CD4-positive, alpha-beta T cell treated with Interleukin-10 for 1 hour (primary cell): ENCODE measurements at regions not wholly inside any gene's neighbourhood (a gene's known extent, or its start where the extent isn't known, plus 50 kb on each side); places are given as distances from the start of the nearest gene placed in this dataset.
A peak's percentile ranks its signal among the peaks of the same experiment; 100 is the strongest.
"Not testable (repeated sequence)": the region's sequence is repeated elsewhere in the genome, so short reads cannot be mapped to it uniquely, and the experiment has no call there.

ENCODE experiments used
- DNase-seq: peaks from one replicate; pipeline ENCODE4 v3.0.0-alpha.2; 2020

DNA sequence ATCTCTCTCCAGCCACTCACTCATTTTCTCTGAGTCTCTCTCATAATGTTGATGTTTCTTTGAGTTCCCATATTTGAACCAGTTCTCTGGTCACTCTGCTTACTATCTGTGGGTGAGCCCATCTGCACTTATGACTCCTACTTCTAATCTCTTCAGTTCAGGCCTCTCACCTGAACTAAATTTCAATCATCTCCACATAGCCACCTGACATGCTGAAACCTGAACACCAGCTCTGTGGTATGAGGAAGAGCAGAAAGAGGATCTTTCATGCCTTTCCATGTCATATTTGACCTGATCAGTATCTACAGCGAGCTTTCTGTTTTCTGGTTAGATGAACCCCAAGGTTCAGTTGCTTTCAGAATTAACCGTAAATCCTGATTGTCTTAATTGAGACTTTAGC is 122.2 kb upstream of the ESX1 start:
- no peak for DNase-seq

DNA sequence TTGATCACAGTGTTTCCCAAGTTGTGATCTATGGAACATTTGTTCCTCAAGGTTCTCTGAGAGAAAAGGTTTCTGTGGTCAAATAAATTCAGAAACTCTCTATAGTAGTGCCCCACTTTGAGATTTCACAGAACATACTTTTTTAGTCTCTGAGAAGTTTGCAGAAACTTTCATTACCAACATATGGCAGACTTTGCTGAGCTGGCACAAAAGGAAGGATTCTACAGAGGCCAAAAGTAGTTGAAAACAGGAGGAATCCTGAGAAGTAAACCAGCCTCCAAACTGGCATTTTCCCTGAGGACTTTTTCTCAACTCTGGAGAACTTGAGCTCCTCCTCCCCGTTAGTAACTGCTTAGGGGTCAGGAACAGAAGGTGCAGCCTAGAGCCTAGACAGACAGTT is 117.8 kb upstream of the ESX1 start:
- no peak for DNase-seq

DNA sequence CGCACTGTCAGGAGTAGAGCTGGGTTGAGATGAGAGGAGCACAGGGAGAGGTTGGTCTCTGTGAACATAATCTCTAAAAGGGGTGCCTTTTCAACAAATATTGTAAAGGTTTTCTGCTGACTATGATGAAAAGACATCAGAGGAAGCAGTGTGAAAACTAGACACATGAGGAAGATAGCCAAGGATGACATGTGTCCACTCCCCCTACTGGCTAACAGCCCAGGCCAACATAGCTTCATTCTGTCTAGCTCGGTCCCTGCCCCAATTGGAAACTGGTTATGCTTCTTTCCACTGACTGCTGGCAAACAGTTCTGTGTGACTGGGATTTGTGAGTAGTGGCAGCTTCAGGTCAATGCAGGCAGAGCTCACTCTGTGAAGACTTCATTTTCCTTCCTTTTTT is 115.4 kb upstream of the ESX1 start:
- no peak for DNase-seq

DNA sequence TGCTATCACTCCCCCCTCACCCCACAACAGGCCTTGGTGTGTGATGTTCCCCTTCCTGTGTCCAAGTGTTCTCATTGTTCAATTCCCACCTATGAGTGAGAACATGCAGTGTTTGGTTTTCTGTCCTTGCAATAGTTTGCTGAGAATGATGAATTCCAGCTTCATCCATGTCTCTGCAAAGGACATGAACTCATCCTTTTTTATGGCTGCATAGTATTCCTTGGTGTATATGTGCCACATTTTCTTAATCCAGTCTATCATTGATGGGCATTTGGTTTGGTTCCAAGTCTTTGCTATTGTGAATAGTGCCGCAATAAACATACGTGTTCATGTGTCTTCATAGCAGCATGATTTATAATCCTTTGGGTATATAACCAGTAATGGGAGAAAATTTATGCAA is 106.0 kb upstream of the ESX1 start:
- not testable (repeated sequence) for DNase-seq

DNA sequence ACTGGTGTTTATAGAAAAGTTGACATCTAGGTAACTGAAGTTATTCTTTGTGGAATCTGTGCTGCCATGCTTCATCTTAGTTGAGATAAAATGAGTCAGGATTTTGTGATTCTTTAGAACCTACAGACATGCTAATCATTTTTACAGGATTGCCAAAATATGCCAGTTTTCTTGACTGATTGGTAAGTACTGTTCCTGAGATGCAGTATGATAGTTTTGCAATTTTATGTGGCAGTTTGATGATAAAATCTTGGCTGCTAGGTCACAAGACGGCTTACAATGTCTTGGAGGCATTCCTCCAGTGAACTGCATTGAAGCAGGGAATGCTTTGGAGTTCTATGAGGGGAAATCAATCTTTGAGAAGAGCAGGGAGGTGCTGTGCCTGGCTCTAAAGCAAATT is 104.4 kb upstream of the ESX1 start:
- no peak for DNase-seq

DNA sequence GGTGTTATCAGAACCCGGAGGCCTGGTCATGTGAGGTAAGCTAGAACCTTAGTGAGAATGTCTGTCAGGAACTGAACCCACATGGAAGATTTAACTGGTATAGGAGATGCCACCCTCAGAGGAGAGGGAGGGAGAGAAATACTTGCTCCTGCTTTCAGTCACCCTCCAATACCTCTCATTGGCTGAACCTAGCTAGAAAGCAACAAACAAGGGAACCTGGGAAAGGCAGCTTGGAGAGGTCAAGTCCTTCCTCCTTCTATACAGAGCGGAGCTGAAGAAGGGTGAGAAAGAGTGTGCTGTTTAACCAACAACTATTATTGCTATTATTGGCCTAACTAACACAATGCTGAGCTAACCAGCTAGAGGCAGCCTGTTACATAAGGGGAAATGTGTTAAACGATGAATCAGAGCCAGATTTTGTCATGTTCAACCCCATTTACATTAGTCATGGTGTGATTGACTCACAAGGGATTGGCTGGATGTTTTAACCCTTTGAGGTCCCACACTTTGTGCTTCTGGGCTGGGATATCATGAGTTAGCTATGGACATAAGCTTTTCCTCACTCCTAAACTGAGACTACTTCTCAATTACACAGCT is 96.5 kb upstream of the ESX1 start:
- DNase-seq: no peak

DNA sequence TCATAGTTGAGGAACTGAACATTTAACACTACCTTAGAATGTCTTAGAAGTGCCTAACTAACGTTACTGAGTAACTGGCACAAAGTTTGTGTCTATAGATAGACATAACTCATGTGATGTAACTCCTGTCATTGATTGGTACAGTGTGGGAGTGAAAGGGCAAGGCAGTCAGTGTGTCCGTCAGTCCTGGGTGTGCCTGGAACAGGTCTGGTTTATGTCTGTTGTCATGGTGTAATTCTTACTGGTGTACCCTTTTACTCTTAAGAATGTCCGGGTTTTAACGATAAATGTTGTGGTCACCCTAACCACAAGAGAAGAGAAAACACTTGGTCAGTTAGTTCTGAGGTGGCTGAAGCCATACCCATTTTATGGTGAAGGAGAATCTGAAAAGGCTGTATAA is 93.1 kb upstream of the ESX1 start:
- no peak for DNase-seq

DNA sequence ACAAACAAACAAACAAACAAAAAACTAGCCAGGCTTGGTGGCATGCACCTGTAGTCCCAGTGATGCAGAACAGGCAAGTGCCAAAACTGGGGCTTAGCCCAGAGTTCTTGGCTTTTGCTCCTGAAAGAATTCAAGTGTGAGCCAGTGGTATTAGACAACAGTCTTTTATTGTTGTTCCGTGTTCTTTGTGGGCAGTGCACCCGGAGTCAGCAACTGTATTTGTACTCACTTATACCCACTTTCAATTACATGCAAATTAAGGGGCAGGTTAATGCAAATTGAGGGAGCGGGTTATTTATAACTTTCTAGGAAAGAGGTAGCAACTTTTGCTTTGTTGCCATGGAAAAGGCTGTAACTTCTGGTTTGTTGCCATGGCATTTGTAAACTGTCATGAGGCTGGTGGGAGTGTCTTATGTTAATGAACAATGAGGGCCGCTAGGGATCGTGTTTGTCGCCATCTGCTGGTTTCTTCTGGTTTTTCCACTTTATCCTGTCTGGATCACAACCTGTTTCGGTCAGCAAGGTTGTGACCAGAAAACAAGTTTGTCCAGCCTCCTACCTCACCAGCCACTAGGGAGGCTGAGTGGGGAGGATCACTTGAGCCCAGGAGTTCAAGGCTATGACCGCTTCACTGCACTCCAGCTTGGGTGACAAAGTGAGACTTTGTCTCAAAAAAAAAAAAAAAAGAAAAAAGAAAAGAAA is 88.8 kb upstream of the ESX1 start:
- DNase-seq: peak; percentile 37

DNA sequence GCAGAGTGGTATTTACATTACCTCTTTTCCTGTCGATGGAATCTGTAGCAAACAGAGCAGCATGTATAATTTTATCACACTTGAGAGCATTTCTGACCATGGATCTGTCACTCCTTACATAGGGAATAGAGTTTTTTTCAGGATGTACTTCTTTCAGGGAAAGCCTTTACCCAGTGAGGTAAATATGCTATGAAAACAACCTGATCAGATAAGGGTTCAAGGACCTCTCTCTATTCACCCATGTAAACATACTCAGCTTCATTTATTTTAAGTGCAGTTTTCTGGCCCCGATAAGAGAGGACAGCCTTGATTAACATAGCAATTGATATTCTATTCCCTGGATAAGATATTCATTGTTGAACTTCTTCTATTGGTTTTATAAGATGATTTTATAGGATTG is 87.3 kb upstream of the ESX1 start:
- DNase-seq: no peak

DNA sequence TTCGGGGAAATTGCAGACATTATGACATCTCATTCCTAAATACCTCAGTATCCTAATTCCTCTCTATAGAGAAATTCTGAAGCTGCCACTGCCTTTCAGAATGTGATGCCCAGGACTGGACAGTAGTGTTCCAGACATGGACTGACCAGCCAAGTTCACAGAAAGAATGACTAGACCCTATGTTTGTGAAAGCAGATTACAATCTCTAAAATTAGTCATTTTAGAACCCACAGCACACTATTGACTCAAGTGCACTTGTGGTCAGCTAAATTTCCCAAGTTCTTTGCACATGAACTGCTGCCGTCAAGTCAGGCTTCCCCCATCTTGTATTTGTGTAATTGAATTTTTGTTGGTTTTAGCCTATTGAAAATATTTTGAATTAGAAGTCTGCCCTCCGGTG is 81.0 kb upstream of the ESX1 start:
- no peak for DNase-seq

DNA sequence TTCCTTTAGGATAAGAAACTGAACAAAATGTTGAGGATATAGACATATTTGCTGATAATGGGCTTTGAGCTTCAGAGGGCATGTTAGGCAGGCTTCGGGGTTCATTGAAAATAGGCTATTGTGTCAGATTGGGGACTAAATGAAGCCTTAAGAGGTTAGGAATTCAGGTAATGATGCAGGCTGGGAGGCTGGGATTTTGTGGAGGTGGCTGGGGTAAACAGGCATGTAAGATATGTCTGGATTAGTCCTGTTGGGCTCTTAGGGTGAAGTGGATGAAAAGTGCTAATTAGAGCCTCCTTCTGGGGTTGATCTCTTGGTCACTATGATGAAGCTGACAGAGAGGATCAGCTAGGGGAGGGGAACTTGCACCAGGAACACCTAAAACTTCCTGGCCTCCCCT is 80.2 kb upstream of the ESX1 start:
- DNase-seq: no peak

DNA sequence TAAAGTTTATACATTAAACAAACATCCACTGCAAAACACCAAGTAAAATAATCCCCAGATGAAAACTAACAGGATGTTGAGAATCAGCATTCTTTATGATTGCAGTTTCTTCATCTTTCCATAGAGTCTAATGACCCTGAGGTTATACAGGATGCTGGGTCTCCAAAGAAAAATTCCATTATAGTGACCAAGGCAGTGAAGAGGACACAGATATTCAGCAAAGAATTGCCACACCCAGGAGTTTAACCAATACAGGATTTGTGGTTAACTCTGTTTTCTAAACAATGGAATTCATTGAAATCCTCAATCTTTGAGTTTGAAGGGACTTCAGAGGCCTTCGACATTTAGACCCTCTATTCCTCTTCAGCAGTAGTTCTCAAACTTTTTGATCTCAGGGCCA is 76.2 kb upstream of the ESX1 start:
- DNase-seq: no peak

DNA sequence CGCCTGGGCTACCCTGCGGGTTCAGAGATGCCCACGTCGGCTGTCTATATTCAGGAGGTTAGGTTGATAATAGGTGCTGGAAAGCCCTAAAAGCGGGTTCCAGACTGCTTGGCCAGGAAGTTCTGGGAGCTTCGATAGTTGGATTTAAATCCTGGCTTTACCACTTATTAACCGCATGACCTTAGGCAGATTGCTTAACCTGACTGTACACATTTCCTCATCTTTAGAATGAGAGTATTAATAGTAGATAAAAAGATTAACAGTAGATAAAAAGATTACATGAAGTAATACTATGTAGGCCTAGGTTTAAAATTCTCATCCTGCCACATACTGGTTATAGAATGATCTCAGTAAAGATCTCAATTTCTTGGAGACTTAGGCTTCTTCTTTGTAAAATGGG is 75.0 kb upstream of the ESX1 start:
- no peak for DNase-seq

DNA sequence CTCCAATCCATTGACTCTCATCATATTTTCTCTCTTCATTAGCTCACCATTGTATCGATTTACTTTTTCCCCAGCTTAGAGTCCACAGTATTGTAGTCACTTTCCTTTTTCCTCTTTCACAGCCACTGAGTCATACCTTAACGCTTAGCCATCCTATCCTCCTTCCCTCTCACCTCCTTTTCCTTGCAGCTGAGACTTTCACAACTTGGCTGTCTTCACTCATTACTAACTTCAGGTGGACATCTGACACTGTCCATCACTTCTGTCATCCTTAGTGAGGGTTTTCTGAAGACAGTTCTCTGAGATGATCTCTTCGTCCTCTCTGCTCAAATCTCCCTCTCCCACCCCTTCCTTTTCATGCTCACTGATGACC is 70.5 kb upstream of the ESX1 start:
- no peak for DNase-seq

DNA sequence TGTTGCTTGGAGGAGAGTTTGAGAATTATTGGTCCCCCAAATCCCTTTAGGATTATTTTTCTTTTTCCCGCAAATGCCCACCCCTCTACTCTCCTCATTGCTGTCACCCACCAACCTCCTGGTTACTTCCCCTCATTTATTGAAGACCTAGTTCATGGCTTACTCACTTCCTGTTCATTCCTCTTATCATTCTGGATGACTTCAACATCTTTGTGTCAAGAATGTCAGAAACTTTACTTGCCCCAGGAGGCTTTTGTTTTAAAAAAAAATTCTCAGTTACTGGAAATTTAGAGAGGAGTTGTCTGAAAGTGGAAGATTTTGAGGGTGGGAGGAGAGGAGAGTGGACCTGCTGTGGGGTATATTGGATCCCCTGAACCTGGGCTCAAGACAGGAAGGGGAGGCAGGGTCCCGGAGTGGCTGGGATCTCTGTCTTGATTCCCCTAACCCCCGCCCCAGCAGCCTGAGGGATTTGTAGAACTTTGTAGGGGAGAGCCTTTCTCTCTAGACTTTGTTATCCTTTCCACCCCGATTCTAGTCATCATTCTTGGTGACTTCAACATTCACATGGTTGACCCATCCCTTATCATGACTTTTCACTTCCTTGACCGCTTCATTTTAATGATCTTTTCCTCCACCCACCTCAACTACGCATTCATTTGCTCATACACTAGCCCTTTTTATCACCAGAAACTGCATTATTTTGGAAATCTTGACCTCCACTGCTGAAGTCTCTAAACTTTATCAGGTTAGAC is 69.9 kb upstream of the ESX1 start:
- DNase-seq: no peak

DNA sequence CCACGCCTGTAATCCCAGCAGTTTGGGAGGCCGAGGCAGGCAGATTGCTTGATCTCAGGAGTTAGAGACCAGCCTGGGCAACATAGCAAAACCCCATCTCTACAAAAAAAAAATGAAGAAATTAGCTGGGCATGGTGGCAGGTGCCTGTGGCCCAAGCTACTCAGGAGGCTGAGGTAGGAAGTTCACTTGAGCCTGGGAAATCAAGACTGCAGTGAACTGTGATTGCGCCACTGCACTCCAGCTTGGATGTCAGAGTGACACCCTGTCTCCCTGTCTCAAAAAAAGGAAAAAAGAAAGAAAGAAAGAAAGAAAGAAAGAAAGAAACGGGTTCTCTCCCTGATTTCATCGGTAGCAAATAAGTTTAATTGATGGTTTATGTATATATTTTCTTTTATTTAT is 64.6 kb upstream of the ESX1 start:
- no peak for DNase-seq

DNA sequence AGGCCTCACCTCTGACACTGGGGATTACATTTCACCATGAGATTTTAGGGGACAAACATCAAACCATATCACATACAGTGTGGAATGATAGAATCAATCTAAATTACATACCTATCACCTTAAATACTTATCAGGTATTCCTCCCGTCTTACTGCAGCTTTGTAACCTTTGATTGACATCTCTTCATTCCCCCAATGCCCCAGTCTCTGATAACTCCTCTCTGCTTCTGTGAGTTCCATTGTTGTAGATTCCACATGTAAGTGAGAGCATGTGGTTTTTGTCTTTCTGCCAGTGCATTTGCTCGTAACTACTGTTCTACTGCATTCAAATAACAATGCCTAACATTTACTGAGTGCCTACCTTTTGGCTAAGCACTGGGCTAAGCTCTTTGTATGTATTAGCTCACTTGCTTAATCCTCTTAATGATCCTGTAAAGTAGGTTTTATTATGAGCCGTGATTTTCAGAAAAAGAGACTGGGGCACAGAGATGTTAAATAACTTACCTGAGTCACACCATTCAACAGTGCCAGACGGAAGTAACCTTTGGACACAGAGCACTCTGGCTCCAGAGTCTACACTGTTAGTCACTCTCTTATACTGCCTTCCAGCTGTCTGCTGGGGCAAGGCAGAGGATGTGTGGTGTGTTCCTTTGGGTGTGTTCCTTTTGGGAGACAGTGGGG is 63.7 kb upstream of the ESX1 start:
- DNase-seq: no peak

DNA sequence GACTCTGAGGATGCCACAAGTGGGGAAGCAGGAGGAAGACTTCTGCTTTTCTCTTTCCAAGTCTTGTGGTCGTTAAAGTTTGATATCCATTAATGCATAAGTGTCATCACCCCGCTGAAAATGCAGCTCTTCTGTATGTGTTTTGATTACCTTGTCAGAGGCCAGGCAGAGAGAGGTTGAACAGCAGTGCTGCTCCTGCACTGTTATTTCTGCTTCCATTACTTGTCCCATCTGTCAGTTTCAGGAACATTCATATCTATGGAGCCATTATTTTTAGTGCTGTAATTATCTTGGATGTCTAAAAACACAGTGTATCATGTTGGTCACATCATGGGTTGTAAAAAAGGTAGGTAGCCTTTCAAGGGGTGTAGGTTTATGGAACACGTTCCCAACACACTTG is 62.0 kb upstream of the ESX1 start:
- DNase-seq: no peak

DNA sequence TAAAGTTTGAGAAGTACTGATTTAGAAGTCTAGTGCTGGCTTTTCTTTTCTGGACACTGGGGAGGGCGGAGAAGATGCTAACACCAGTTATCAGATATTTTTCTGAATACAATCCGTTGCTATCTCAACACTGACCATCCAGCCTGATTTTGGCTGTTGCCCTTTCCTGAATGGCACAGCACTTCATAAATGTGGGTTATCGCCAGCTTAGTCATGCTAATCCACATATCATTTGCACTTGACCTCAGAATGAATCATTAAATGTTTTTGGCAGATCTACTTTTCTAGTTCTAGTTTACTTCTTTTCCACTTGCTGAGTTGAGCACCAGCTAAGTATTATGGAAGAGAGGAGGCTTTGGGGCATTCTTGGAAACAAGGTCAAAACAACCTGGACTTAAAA is 60.8 kb upstream of the ESX1 start:
- DNase-seq: no peak

DNA sequence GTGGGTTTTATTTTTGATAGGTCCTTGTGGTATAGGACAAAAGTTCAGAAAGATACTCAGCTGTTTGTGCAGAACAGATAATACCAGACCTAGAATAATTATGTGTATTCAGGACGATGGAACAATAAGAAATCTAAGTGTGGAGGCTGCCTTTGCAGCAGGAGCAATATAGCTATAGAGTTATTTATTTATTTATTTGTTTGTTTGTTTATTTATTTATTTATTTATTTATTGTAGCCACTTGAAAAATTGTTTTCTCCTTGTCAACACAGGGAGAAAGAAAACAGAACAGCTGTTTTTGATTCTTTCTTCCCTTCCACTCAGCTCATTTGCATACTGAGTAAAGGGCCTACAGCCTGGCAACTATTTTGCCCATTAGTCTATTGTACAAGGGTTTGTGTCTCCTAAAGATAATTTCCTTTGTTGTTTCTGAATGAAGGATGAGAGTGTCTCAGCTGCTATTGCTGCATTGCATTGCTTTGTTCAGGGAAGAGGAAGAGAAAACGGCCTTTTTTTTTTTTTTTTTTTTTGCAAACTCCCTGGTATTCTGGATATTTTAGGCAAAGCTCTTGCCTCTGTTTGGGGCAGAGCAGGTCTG is 56.0 kb upstream of the ESX1 start:
- no peak for DNase-seq

DNA sequence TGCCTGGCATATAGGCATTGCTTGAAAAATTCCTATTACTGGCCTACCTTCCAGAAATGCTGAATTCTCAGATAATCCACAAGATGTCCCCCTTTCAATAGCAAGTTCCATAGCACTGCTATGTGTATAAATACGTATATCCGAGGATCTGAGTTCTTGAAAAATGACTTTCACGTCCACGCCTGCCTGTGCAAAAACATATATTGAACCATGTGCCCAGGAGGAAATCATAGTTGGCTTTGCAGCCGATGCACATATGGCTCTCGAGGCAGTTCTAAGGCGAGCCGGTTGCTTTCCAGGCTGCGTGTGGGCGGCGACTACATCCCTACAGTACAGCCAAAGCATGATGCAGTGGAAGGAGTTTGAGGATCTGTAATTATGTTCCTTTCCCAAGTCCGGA is 55.4 kb upstream of the ESX1 start:
- no peak for DNase-seq

DNA sequence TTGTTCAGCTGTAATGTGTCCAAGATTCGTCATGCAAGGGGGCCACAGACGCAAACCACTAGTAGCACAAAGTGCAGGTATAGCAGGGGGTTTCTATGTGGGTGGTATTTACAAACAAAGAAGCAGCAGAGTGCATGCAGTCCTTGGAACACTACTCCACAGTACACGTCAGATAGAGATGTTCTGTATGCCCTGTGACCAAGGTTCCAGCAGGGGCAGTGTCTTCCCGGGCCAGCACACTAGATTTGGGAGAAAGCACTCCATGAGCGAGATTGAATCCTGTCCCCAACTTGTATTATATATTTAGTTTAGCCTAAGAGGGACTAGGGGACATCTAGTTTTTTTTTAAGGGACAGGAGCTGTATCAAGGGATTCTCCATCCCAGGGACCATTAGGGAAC is 54.4 kb upstream of the ESX1 start:
- DNase-seq: no peak

DNA sequence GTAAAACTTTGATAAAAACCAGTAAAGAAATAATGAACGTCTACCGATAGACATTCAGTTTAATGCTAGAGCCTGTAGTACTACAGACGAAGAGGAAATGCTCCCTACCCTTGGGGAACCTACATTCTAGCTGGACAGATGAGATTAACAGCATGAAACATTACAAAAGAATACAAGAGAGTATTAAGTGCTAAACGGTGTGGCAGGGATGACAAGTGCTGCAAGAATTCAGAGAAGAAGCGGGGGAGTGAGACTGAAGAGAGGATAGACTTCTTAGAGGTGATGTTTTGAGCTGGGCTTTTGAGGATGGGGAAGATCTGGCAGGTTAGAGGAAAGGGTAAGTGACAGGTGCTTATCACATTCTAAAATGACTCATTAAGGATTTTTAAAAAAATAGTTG is 52.6 kb upstream of the ESX1 start:
- no peak for DNase-seq

DNA sequence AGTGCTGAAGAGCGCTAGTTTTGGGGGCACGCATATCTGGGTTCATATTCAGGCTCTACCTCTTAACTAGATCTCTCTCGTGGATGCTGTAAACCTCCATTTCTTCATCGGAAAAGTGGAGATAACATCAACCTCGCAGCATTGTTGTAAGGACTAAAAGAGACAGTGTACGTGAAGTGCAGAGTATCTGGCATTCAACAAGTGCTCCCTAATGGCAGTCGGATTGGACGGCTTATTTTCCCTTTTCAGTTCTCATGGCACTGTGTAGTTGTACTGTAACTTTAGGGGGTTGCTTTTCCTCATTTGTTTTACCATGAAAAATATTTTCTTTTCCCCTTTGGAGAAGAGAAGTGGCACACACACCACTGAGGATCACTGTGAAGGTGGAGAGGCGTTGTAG is 51.4 kb upstream of the ESX1 start:
- no peak for DNase-seq
